GM18511 (cell line): ENCODE measurements at regions not wholly inside any gene's neighbourhood (a gene's known extent, or its start where the extent isn't known, plus 50 kb on each side); places are given as distances from the start of the nearest gene placed in this dataset.

Experiments used
- ATAC-seq: cut with Tn5 transposase; IDR thresholded peaks from one replicate; pipeline ENCODE4 v1.9.1; 2021; ENCODE audit warnings: mild to moderate bottlenecking, moderate library complexity; ENCODE audit not compliant: unreplicated experiment

- ATAC-seq = no peak
Observed at GRCh38 chr9:107546859-107547258, 57.3 kb upstream of the KLF4 start.

GRCh38 chr9:107545036-107545435 is 55.5 kb upstream of the KLF4 start:
- no peak for ATAC-seq

GRCh38 chr9:107542411-107543157 is 53.0 kb upstream of the KLF4 start:
- no peak for ATAC-seq

GRCh38 chr9:107541523-107541922 is 52.0 kb upstream of the KLF4 start:
- ATAC-seq = peak; percentile 93

- ATAC-seq = no peak
Observed at GRCh38 chr9:107540164-107540561, 50.6 kb upstream of the KLF4 start.

- no peak for ATAC-seq
Observed at GRCh38 chr9:107539427-107540163, 50.0 kb upstream of the KLF4 start.
